ENCODE measurements at regions not wholly inside any gene's neighbourhood (a gene's known extent, or its start where the extent isn't known, plus 50 kb on each side); places are given as distances from the start of the nearest gene placed in this dataset.

- H3K9me3 Mint-ChIP-seq (ENCODE audit: unreplicated experiment) = no peaks in the 10 kb centered on the region
- H3K27ac Mint-ChIP-seq (ENCODE audit: unreplicated experiment) = no peak overlapping the region
Observed at GRCh38 chr2:66753257-66753656, 318.3 kb downstream of the MEIS1 start.

GRCh38 chr2:66753660-66754059 lies 318.7 kb downstream of the MEIS1 start:
- H3K4me1 Mint-ChIP-seq (ENCODE audit: unreplicated experiment) = peaks cover 4% of the 10 kb centered on the region
- no peak for TF ChIP-seq CTCF (IDR thresholded peaks at IDR 0.05)
- no peak overlapping the region for H3K4me3 Mint-ChIP-seq (ENCODE audit: unreplicated experiment)
- no peaks in the 10 kb centered on the region for H3K9me3 Mint-ChIP-seq (ENCODE audit: unreplicated experiment)
- H3K27me3 Mint-ChIP-seq (ENCODE audit: unreplicated experiment) = peaks cover 10% of the 10 kb centered on the region
- DNase-seq (ENCODE audit: extremely low spot score, unreplicated experiment) = no peak
- no peak overlapping the region for H3K27ac Mint-ChIP-seq (ENCODE audit: unreplicated experiment)
- H3K36me3 Mint-ChIP-seq (ENCODE audit: unreplicated experiment) = no peaks in the 10 kb centered on the region

More at GRCh38 chr2:66753257-66753656, 318.3 kb downstream of the MEIS1 start:
- H3K27me3 Mint-ChIP-seq (ENCODE audit: unreplicated experiment) = peaks cover 8% of the 10 kb centered on the region
- no peak overlapping the region for H3K4me3 Mint-ChIP-seq (ENCODE audit: unreplicated experiment)
- H3K4me1 Mint-ChIP-seq (ENCODE audit: unreplicated experiment) = peaks cover 4% of the 10 kb centered on the region
- no peaks in the 10 kb centered on the region for H3K36me3 Mint-ChIP-seq (ENCODE audit: unreplicated experiment)
- TF ChIP-seq CTCF (IDR thresholded peaks at IDR 0.05) = no peak
- no peak for DNase-seq (ENCODE audit: extremely low spot score, unreplicated experiment)

GRCh38 chr2:66755974-66756373 lies 321.0 kb downstream of the MEIS1 start:
- Mint-ChIP-seq H3K36me3 (ENCODE audit: unreplicated experiment) (no peaks in the 10 kb centered on the region), H3K4me1 (ENCODE audit: unreplicated experiment) (peaks cover 4% of the 10 kb centered on the region), H3K9me3 (ENCODE audit: unreplicated experiment) (no peaks in the 10 kb centered on the region), H3K27ac (ENCODE audit: unreplicated experiment) (no peak overlapping the region), H3K4me3 (ENCODE audit: unreplicated experiment) (no peak overlapping the region), H3K27me3 (ENCODE audit: unreplicated experiment) (peaks cover 11% of the 10 kb centered on the region)
- no peak for DNase-seq (ENCODE audit: extremely low spot score, unreplicated experiment)
- no peak for TF ChIP-seq CTCF (IDR thresholded peaks at IDR 0.05)

GRCh38 chr2:66761826-66762225 lies 326.9 kb downstream of the MEIS1 start:
- H3K27ac Mint-ChIP-seq (ENCODE audit: unreplicated experiment) = no peak overlapping the region

GRCh38 chr2:66762761-66763160 lies 327.8 kb downstream of the MEIS1 start:
- Mint-ChIP-seq H3K4me1 (ENCODE audit: unreplicated experiment) (no peaks in the 10 kb centered on the region), H3K36me3 (ENCODE audit: unreplicated experiment) (no peaks in the 10 kb centered on the region), H3K4me3 (ENCODE audit: unreplicated experiment) (no peak overlapping the region), H3K27ac (ENCODE audit: unreplicated experiment) (no peak overlapping the region), H3K9me3 (ENCODE audit: unreplicated experiment) (no peaks in the 10 kb centered on the region), H3K27me3 (ENCODE audit: unreplicated experiment) (peaks cover 13% of the 10 kb centered on the region)
- DNase-seq (ENCODE audit: extremely low spot score, unreplicated experiment) = no peak
- no peak for TF ChIP-seq CTCF (IDR thresholded peaks at IDR 0.05)

More at GRCh38 chr2:66761826-66762225, 326.9 kb downstream of the MEIS1 start:
- Mint-ChIP-seq H3K27me3 (ENCODE audit: unreplicated experiment) (peaks cover 13% of the 10 kb centered on the region), H3K4me1 (ENCODE audit: unreplicated experiment) (no peaks in the 10 kb centered on the region), H3K9me3 (ENCODE audit: unreplicated experiment) (no peaks in the 10 kb centered on the region), H3K4me3 (ENCODE audit: unreplicated experiment) (no peak overlapping the region), H3K36me3 (ENCODE audit: unreplicated experiment) (no peaks in the 10 kb centered on the region)
- no peak for DNase-seq (ENCODE audit: extremely low spot score, unreplicated experiment)
- TF ChIP-seq CTCF (IDR thresholded peaks at IDR 0.05) = no peak
